MM.1S (cell line): ENCODE measurements at regions not wholly inside any gene's neighbourhood (a gene's known extent, or its start where the extent isn't known, plus 50 kb on each side); places are given as distances from the start of the nearest gene placed in this dataset.

Source experiments
- EZH2 ChIP-seq: fragments of 300-600 bp; sonication (generic); optimal IDR thresholded peaks from 2 replicates; pipeline ENCODE3; 2017; ENCODE audit warnings: low read depth, mild to moderate bottlenecking, antibody characterized with exemption, low read length, mixed read lengths
- EZH2phosphoT487 ChIP-seq: fragments of 300-600 bp; sonication (generic); IDR thresholded peaks from 2 replicates; pipeline ENCODE4 v1.6.1; 2018; ENCODE audit warnings: antibody characterized with exemption, low read length
- TF ChIP-seq, protein P1 (sequence below): fragments of 300-600 bp; sonication (generic); IDR thresholded peaks from 2 replicates; pipeline ENCODE4 v1.5.1; 2016; ENCODE audit warnings: antibody characterized with exemption, low read length, mixed read lengths

DNA sequence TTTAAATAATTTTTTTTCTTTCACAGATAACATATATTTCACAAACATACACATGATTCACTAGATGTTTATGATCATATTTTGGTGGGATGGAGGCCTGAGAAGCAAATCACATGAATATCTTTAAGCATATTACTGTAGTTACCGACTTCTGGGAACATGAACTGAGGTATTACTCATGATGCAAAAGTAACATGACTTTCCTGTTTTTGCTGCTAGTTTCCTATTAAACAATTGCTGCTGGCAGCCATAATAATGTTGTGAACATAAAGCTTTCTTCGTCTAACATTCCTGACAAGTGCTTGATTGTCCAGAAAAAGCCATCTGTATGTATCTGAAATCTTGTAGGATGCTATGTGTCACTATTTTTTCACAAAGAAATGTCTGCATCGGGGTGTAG lies 145.4 kb downstream of the MTX2 start:
- TF ChIP-seq, protein P1, sequence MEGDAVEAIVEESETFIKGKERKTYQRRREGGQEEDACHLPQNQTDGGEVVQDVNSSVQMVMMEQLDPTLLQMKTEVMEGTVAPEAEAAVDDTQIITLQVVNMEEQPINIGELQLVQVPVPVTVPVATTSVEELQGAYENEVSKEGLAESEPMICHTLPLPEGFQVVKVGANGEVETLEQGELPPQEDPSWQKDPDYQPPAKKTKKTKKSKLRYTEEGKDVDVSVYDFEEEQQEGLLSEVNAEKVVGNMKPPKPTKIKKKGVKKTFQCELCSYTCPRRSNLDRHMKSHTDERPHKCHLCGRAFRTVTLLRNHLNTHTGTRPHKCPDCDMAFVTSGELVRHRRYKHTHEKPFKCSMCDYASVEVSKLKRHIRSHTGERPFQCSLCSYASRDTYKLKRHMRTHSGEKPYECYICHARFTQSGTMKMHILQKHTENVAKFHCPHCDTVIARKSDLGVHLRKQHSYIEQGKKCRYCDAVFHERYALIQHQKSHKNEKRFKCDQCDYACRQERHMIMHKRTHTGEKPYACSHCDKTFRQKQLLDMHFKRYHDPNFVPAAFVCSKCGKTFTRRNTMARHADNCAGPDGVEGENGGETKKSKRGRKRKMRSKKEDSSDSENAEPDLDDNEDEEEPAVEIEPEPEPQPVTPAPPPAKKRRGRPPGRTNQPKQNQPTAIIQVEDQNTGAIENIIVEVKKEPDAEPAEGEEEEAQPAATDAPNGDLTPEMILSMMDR: no peak
- TF ChIP-seq EZH2 (no peak), EZH2phosphoT487 (no peak)
